ENCODE measurements at regions not wholly inside any gene's neighbourhood (a gene's known extent, or its start where the extent isn't known, plus 50 kb on each side); places are given as distances from the start of the nearest gene placed in this dataset.

DNA sequence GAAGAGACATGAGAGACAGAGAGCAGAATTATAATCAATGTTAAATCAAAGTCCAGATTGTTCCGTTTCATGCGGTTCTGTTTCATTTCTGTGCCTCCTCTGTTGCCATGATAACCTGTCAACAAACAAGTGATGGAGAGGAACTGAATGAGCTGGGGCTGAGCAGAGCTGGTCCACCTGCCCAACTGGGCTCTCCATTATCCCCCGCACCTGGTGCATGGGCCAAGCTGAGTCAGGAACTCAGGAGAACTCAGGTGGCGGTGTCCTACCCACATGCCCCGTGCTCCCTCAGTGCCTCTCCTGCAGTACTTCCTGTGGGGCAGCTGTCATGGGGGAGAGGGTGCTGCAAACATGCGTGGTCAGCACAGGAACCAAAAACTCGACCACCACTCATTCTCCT lies 178.8 kb downstream of the TTC32 start:
- no peak for TF ChIP-seq ZFX (IDR thresholded peaks at IDR 0.05)
- TF ChIP-seq, protein P1, sequence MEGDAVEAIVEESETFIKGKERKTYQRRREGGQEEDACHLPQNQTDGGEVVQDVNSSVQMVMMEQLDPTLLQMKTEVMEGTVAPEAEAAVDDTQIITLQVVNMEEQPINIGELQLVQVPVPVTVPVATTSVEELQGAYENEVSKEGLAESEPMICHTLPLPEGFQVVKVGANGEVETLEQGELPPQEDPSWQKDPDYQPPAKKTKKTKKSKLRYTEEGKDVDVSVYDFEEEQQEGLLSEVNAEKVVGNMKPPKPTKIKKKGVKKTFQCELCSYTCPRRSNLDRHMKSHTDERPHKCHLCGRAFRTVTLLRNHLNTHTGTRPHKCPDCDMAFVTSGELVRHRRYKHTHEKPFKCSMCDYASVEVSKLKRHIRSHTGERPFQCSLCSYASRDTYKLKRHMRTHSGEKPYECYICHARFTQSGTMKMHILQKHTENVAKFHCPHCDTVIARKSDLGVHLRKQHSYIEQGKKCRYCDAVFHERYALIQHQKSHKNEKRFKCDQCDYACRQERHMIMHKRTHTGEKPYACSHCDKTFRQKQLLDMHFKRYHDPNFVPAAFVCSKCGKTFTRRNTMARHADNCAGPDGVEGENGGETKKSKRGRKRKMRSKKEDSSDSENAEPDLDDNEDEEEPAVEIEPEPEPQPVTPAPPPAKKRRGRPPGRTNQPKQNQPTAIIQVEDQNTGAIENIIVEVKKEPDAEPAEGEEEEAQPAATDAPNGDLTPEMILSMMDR (conservative IDR thresholded peaks at IDR 0.05) = no peak
- H3K27ac ChIP-seq = no peak overlapping the region

- TF ChIP-seq, protein P1 (conservative IDR thresholded peaks at IDR 0.05) = no peak
- no peak for TF ChIP-seq ZFX (IDR thresholded peaks at IDR 0.05)
- H3K27ac ChIP-seq = no peak overlapping the region
Observed at GRCh38 chr2:19722531-19722971, 179.2 kb downstream of the TTC32 start.

DNA sequence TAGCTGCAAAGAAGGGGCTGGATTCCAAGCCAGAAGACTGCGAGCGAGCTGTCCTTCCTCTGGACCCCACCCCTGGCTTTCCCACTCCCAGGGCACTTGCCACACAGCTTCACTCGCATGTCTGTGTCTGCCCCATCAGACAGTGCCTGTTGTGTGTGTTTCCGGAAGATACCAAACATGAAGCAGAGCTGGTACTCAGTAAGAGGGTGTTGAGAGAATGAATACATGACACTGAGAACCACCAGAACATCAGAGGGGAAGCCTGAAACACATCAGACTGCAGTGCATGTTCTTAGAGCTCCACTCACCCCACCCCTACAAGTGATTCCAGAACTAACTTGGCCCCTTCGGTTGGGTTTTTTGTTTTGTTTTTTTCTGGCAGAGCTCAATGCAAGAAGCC lies 181.5 kb downstream of the TTC32 start:
- H3K27ac ChIP-seq = no peak overlapping the region
- TF ChIP-seq, protein P1 (conservative IDR thresholded peaks at IDR 0.05) = no peak
- no peak for TF ChIP-seq ZFX (IDR thresholded peaks at IDR 0.05)

GRCh38 chr2:19719540-19719939 lies 182.2 kb downstream of the TTC32 start:
- H3K27ac ChIP-seq = no peak overlapping the region
- TF ChIP-seq, protein P1 (conservative IDR thresholded peaks at IDR 0.05) = no peak
- no peak for TF ChIP-seq ZFX (IDR thresholded peaks at IDR 0.05)

DNA sequence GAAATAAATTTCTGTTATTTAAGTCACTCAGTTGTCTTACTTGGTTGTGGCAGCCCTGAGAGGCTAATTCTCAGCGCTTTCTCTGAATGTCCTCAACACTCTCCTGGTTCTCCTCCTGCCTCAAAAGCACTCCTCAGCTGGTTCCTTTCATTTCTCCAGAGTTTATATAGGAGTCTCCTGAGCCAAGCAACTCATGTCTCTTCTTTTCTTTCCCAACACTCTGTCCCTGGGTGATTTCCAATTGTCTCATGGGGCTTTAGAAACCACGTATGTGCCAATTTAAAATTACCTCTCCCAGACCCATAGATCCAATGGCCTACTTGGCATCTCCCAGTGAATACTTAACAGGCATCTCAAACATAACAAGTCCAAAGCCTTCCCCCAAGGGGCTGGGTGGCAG lies 184.3 kb downstream of the TTC32 start:
- TF ChIP-seq, protein P1 (conservative IDR thresholded peaks at IDR 0.05) = no peak
- TF ChIP-seq ZFX (IDR thresholded peaks at IDR 0.05) = no peak
- no peak overlapping the region for H3K27ac ChIP-seq

DNA sequence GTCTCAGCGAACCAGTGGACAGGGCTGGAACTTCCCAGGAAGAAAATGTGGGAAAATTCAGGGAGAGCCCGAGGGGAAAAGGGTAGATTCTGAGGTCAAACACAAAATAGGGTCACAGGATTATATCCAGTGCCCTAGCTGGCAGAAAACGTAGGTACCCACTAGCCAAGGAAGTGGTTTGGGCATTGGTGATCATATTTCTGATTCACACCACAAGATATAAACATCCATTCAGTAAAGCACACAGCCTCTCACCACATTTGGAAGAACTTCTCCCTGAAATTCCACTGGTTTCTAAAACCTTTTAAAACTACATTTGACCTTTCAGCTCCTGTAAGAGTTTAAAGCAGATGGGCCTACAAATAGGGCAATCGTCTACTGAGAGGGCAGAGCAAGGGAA lies 186.9 kb downstream of the TTC32 start:
- no peak for TF ChIP-seq ZFX (IDR thresholded peaks at IDR 0.05)
- TF ChIP-seq, protein P1 (conservative IDR thresholded peaks at IDR 0.05) = no peak
- H3K27ac ChIP-seq = no peak overlapping the region

DNA sequence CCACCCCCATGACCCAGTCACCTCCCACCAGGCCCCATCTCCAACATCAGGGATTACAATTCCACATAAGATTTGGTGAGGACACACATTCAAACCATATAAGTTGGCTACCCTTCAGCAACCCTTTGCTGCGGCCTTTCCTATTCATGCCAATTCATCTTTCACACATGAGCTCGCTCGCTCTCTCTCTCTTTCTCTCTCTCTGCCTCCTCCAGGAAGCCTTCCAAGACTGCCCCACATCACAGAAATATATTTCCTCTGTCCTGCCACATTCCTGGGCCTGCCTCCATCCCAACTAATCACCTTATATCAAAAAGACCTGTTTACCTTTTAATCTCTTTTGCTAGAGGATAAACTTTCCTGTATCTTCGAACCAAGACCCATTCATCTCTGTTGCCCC lies 188.9 kb downstream of the TTC32 start:
- H3K27ac ChIP-seq = no peak overlapping the region
- no peak for TF ChIP-seq ZFX (IDR thresholded peaks at IDR 0.05)
- TF ChIP-seq, protein P1 (conservative IDR thresholded peaks at IDR 0.05) = no peak

Measured in C4-2B (cell line).